ENCODE measurements at regions not wholly inside any gene's neighbourhood (a gene's known extent, or its start where the extent isn't known, plus 50 kb on each side); places are given as distances from the start of the nearest gene placed in this dataset.

GRCh38 chr18:37922162-37922561 is 356.6 kb upstream of the CELF4 start:
- Histone ChIP-seq H3K4me3 (ENCODE audit: low read length) (no peak overlapping the region), H3K9me3 (ENCODE audit: control insufficient read depth, insufficient read depth, low read length) (no peaks in the 10 kb centered on the region), H3K27ac (ENCODE audit: low read length) (no peak overlapping the region), H3K36me3 (ENCODE audit: control insufficient read depth, insufficient read depth, low read length) (no peaks in the 10 kb centered on the region), H3K4me1 (ENCODE audit: control insufficient read depth, insufficient read depth, low read length) (no peaks in the 10 kb centered on the region), H3K27me3 (ENCODE audit: control insufficient read depth, insufficient read depth, low read length) (no peaks in the 10 kb centered on the region)
- H3K27ac Mint-ChIP-seq: no peak overlapping the region
- ATAC-seq: no peak
- intact Hi-C loops (cut with micrococcal nuclease): no loop called here
- H3K36me3 Mint-ChIP-seq: no peaks in the 10 kb centered on the region
- H3K4me3 Mint-ChIP-seq: no peak overlapping the region
- peaks cover 7 to 8% of the 10 kb centered on the region in 2 donors for H3K9me3 Mint-ChIP-seq
- no peak for TF ChIP-seq CTCF (IDR thresholded peaks at IDR 0.05)
- H3K27me3 Mint-ChIP-seq (ENCODE audit: low read depth in 2 of 2): no peaks in the 10 kb centered on the region
- no peak for DNase-seq
- no peaks in the 10 kb centered on the region for H3K4me1 Mint-ChIP-seq

DNA sequence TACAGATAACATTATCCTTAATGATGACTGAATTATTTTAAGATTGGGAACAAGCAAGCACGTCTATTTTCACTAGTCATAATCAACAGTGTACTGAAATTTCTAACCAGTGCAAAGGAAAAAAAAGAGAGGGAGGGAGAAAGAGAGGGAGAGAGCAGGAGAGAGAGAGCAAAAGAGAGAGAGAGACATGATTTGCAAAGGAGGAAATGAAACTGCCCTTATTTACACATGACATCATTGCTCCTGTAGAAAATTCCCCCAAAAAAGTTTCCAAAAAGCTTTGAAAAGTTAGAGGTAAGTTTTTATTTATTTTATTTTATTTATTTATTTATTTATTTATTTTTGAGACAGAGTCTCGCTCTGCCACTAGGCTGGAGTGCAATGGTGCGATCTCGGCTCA is 355.3 kb upstream of the CELF4 start:
- intact Hi-C loops (cut with micrococcal nuclease): no loop called here
- Histone ChIP-seq H3K9me3 (ENCODE audit: control insufficient read depth, insufficient read depth, low read length) (no peaks in the 10 kb centered on the region), H3K4me1 (ENCODE audit: control insufficient read depth, insufficient read depth, low read length) (no peaks in the 10 kb centered on the region), H3K27ac (ENCODE audit: low read length) (no peak overlapping the region), H3K4me3 (ENCODE audit: low read length) (no peak overlapping the region), H3K27me3 (ENCODE audit: control insufficient read depth, insufficient read depth, low read length) (no peaks in the 10 kb centered on the region), H3K36me3 (ENCODE audit: control insufficient read depth, insufficient read depth, low read length) (no peaks in the 10 kb centered on the region)
- Mint-ChIP-seq H3K27me3 (ENCODE audit: low read depth in 2 of 2) (no peaks in the 10 kb centered on the region), H3K9me3 (peaks cover 7 to 8% of the 10 kb centered on the region in 2 donors), H3K4me1 (no peaks in the 10 kb centered on the region), H3K36me3 (no peaks in the 10 kb centered on the region), H3K4me3 (no peak overlapping the region), H3K27ac (no peak overlapping the region)
- DNase-seq (no peak), ATAC-seq (no peak)
- WGBS (ENCODE audit: insufficient coverage): 86% methylated on average over 3 of the region's 4 CpGs
- TF ChIP-seq CTCF (IDR thresholded peaks at IDR 0.05): no peak

- H3K27me3 Mint-ChIP-seq (ENCODE audit: low read depth in 2 of 2): no peaks in the 10 kb centered on the region
Observed at GRCh38 chr18:37913051-37913450, 347.5 kb upstream of the CELF4 start.

More at GRCh38 chr18:37913051-37913450, 347.5 kb upstream of the CELF4 start:
- Mint-ChIP-seq H3K27ac (no peak overlapping the region), H3K36me3 (no peaks in the 10 kb centered on the region), H3K4me3 (no peak overlapping the region), H3K4me1 (no peaks in the 10 kb centered on the region), H3K9me3 (peaks cover 5 to 7% of the 10 kb centered on the region in 2 donors)
- peaks cover 2% of the 10 kb centered on the region for H3K9me3 ChIP-seq (ENCODE audit: control insufficient read depth, insufficient read depth, low read length)
- H3K27me3 ChIP-seq (ENCODE audit: control insufficient read depth, insufficient read depth, low read length): no peaks in the 10 kb centered on the region
- no peak overlapping the region for H3K4me3 ChIP-seq (ENCODE audit: low read length)
- no peaks in the 10 kb centered on the region for H3K4me1 ChIP-seq (ENCODE audit: control insufficient read depth, insufficient read depth, low read length)
- no peak for TF ChIP-seq CTCF (IDR thresholded peaks at IDR 0.05)
- ATAC-seq: no peak
- intact Hi-C loops (cut with micrococcal nuclease): no loop called here
- DNase-seq: no peak
- WGBS (ENCODE audit: insufficient coverage): 100% methylated on average over 1 of the region's 1 CpG
- H3K36me3 ChIP-seq (ENCODE audit: control insufficient read depth, insufficient read depth, low read length): no peaks in the 10 kb centered on the region
- no peak overlapping the region for H3K27ac ChIP-seq (ENCODE audit: low read length)
